HG02623 (cell line): ENCODE measurements at regions not wholly inside any gene's neighbourhood (a gene's known extent, or its start where the extent isn't known, plus 50 kb on each side); places are given as distances from the start of the nearest gene placed in this dataset.
"Not testable (repeated sequence)": the region's sequence is repeated elsewhere in the genome, so short reads cannot be mapped to it uniquely, and the experiment has no call there.

ENCODE experiments used
- ATAC-seq: cut with Tn5 transposase; IDR thresholded peaks from one replicate; pipeline ENCODE4 v1.9.1; 2021; ENCODE audit warnings: moderate library complexity; ENCODE audit not compliant: unreplicated experiment

DNA sequence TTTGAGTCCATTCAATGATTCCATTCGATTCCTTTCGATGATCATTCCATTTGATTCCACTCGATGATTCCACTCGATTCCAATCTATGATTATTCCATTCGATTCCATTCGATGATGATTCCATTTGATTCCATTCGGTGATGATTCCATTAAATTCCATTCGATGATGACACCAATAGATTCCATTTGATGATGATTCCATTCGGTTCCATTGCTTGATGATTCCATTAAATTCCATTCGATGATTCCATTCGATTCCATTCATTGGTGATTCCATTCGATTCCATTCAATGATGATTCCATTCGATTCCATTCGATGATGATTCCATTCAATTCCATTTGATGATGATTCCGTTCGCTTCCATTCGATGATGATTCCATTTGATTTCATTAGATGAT lies 1104.1 kb downstream of the RPIA start:
- not testable (repeated sequence) for ATAC-seq

- ATAC-seq: no peak
Observed at GRCh38 chr2:89797320-89798038, 1106.0 kb downstream of the RPIA start.

DNA sequence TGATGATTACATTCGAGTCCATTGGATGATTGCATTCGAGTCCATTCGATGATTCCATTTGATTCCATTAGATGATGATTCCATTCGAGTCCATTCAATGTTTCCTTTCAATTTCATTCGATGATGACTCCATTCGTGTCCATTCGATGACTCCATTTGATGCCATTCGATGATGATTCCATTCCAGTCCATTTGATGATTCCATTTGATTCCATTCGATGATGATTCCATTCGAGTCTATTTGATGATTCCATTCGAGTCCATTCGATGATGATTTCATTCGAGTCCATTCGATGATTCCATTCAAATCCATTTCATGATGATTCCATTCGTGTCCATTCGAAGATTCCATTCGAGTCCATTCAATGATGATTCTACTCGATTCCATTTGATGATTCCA lies 1109.7 kb downstream of the RPIA start:
- ATAC-seq: not testable (repeated sequence)

GRCh38 chr2:89806363-89806762 lies 1114.9 kb downstream of the RPIA start:
- not testable (repeated sequence) for ATAC-seq

- ATAC-seq: no peak
Observed at GRCh38 chr2:89811295-89811694, 1119.8 kb downstream of the RPIA start.

GRCh38 chr2:89811910-89812309 lies 1120.4 kb downstream of the RPIA start:
- not testable (repeated sequence) for ATAC-seq

DNA sequence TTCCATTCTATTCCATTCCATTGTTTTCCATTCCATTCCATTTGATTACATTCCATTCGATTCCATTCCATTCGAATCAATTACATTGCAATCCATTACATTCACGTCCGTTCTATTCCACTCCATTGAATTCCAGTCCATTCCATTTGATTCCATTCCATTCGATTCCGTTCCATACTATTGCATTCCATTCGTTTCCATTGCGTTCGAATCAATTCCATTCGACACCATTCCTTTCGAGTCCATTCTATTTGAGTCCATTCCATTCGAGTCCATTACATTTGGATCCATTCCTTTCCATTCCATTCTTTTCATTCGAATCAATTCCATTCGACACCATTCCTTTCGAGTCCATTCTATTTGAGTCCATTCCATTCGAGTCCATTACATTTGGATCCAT lies 1122.9 kb downstream of the RPIA start:
- not testable (repeated sequence) for ATAC-seq

- ATAC-seq: no peak
Observed at GRCh38 chr2:89818873-89819272, 1127.4 kb downstream of the RPIA start.

GRCh38 chr2:89819809-89820208 lies 1128.3 kb downstream of the RPIA start:
- no peak for ATAC-seq

- no peak for ATAC-seq
Observed at GRCh38 chr2:89820248-89820647, 1128.8 kb downstream of the RPIA start.

DNA sequence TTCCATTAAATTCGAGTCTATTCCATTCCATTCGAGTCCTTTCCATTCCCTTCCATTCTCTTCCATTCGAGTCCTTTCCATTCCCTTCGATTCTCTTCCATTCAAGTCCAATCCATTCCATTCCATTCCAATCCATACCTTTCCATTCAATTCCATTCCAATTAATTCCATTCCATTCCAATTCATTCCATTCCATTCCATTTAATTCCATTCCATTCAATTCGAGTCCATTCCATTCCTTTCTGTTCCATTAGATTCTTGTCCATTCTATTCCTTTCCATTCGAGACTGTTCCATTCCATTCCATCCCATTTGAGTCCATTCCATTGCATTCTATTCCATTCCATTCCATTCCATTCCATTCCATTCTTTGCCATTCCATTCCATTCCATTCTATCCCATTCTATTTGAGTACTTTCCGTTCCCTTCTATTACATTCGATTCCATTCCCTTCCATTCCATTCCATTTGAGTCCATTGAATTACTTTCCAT lies 1130.0 kb downstream of the RPIA start:
- no peak for ATAC-seq

GRCh38 chr2:89822342-89822741 lies 1130.9 kb downstream of the RPIA start:
- not testable (repeated sequence) for ATAC-seq

GRCh38 chr2:89823556-89823955 lies 1132.1 kb downstream of the RPIA start:
- no peak for ATAC-seq

- no peak for ATAC-seq
Observed at GRCh38 chr2:89825034-89825433, 1133.6 kb downstream of the RPIA start.

DNA sequence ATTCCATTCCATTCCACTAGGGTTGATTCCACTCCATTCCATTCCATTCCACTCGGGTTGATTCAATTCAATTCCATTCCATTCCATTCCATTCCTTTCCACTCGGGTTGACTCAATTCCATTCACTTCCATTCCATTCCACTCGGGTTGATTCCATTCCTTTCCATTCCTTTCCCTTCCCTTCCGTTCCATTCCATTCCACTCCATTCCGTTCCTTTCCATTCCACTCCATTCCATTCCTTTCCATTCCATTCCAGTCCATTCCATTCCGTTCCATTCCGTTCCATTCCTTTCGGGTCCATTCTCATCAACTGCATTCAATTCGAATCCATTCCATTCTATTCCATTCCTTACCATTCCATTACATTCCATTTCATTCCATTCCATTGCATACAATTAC lies 1135.3 kb downstream of the RPIA start:
- ATAC-seq: not testable (repeated sequence)

- not testable (repeated sequence) for ATAC-seq
Observed at GRCh38 chr2:89827829-89828228, 1136.4 kb downstream of the RPIA start.

DNA sequence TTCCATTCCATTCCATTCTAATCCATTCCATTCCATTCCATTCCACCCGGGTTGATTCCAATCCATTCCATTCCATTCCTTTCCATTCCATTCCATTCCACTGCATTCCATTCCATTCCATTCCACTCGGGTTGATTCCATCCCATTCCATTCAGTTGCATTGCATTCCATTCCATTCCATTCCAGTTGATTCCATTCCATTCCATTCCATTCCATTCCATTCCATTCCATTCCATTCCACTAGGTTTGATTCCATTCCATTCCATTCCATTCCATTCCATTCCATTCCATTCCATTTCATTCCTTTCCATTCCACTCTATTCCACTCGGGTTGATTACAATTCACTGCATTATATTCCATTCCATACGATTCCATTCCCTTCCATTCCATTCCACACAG lies 1136.9 kb downstream of the RPIA start:
- ATAC-seq: not testable (repeated sequence)

DNA sequence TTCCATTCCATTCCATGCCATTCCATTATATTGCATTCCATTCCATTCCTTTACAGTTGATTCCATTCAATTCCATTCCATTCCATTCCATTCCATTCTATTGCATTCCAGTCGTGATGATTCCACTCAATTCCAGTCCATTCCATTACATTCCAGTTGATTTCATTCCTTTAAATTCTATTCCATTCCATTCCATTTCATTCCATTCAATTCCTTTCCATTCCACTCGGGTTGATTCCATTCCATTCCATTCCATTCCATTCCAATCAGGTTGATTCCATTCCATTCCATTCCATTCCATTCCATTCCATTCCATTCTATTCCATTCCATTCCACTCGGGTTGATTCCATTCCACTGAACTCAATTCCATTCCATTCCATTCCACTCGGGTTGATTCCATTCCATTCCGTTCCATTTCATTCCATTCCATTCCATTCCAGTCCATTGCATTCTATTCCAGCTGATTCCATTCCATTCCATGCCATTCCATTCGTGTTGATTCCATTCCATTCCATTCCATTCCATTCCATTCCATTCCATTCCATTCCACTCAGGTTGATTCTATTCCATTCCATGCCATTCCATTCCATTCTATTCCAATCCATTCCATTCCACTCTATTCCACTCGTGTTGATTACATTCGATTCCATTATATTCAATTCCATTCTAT lies 1137.6 kb downstream of the RPIA start:
- not testable (repeated sequence) for ATAC-seq

DNA sequence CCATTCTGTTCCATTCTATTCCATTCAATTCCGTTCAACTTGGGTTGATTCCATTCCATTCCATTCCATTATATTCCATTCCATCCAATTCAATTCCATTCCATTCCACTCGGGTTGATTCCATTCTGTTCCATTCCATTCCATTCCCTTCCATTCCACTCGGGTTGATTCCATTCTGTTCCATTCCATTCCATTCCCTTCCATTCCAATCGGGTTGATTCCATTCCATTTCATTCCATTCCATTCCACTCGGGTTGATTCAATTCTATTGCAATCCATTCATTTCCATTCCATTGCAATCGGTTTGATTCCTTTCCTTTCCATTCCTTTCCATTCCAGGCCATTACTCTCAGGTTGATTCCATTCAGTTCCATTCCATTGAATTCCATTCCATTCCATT lies 1138.4 kb downstream of the RPIA start:
- no peak for ATAC-seq

- peak; percentile 29 for ATAC-seq
Observed at GRCh38 chr2:89830341-89831218, 1139.1 kb downstream of the RPIA start.
